DND-41 (cell line): ENCODE measurements at regions not wholly inside any gene's neighbourhood (a gene's known extent, or its start where the extent isn't known, plus 50 kb on each side); places are given as distances from the start of the nearest gene placed in this dataset.

Source experiments
- ATAC-seq: fragments of 200-7000 bp; cut with Tn5 transposase; 3 replicates; pipeline ENCODE4 v1.9.1; 2021; ENCODE audit warnings: low read depth; ENCODE audit not compliant: insufficient read depth
- DNase-seq: peaks from one replicate; pipeline ENCODE4 v3.0.0-alpha.2; 2020
- H2AFZ ChIP-seq: 2 replicates; pipeline ENCODE4 v1.6.0; 2012; ENCODE audit warnings: low read depth, low read length
- H3K27ac ChIP-seq: 2 replicates; pipeline ENCODE4 v1.5.1; 2012; ENCODE audit warnings: low read length, inconsistent platforms
- H3K27me3 ChIP-seq: fragments of 200-600 bp; sonication (generic); 2 replicates; pipeline ENCODE4 v1.6.0; 2012; ENCODE audit warnings: low read length, mild to moderate bottlenecking, inconsistent platforms; ENCODE audit not compliant: insufficient read depth, poor library complexity
- H3K36me3 ChIP-seq: 2 replicates; pipeline ENCODE4 v1.5.1; 2012; ENCODE audit warnings: low read length, inconsistent platforms; ENCODE audit not compliant: insufficient read depth
- H3K4me1 ChIP-seq: 2 replicates; pipeline ENCODE4 v1.5.1; 2012; ENCODE audit warnings: mild to moderate bottlenecking, low read length; ENCODE audit not compliant: insufficient read depth
- H3K4me2 ChIP-seq: 2 replicates; pipeline ENCODE4 v1.6.0; 2012; ENCODE audit warnings: mild to moderate bottlenecking, moderate library complexity, low read length, inconsistent platforms; ENCODE audit not compliant: insufficient read depth
- H3K4me3 ChIP-seq, 2 experiments: fragments of 200-600 bp in 1 of 2; shearing (Covaris generic) in 1 of 2; 2 replicates each; pipeline ENCODE4 v1.5.1; 2012 to 2016; ENCODE audit warnings: inconsistent platforms in 2 of 2, low read length in 2 of 2, mild to moderate bottlenecking in 2 of 2, low read depth in 1 of 2, moderate library complexity in 1 of 2
- H3K79me2 ChIP-seq: 2 replicates; pipeline ENCODE4 v1.6.0; 2012; ENCODE audit warnings: low read length, inconsistent platforms; ENCODE audit not compliant: insufficient read depth
- H3K9ac ChIP-seq: 2 replicates; pipeline ENCODE4 v1.6.0; 2012; ENCODE audit warnings: low read depth, mild to moderate bottlenecking, inconsistent platforms, low read length, moderate library complexity
- H3K9me3 ChIP-seq: 2 replicates; pipeline ENCODE4 v1.5.1; 2012; ENCODE audit warnings: low read length, moderate library complexity, mild to moderate bottlenecking, inconsistent platforms; ENCODE audit not compliant: insufficient read depth, severe bottlenecking
- H4K20me1 ChIP-seq: 2 replicates; pipeline ENCODE4 v1.6.0; 2012; ENCODE audit warnings: low read length; ENCODE audit not compliant: insufficient read depth
- EZH2 ChIP-seq: IDR thresholded peaks from 3 replicates; pipeline ENCODE4 v1.6.1; 2012; ENCODE audit warnings: borderline replicate concordance, low read depth, mild to moderate bottlenecking, moderate library complexity, low read length, inconsistent platforms; ENCODE audit not compliant: severe bottlenecking
- TF ChIP-seq, protein P1 (sequence below): IDR thresholded peaks from 2 replicates; pipeline ENCODE4 v1.5.1; 2012; ENCODE audit warnings: borderline replicate concordance, low read length, moderate library complexity, mild to moderate bottlenecking; ENCODE audit not compliant: poor library complexity, severe bottlenecking; ENCODE audit errors: extremely low read depth

DNA sequence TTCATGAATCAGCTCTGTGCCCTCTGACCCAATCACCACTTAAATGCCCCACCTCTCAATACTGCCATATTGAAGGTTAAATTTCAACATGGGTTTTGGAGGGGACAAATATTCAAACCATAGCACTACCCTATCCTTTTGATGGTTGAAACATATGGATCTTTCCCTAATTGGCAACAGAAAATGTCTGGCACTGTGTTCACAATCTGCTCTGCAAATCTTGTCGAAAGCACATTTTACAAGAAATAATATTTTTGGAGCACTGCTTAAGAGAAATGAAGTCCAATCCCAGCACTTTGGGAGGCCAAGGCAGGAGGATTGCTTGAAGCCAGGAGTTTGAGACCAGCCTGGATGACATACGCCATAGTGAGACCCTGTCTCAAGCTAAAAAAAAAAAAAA is 130.6 kb upstream of the FAM9C start:
- no peak overlapping the region for H3K9ac ChIP-seq
- DNase-seq (no peak), ATAC-seq (no peak)
- H2AFZ ChIP-seq: no peak overlapping the region
- TF ChIP-seq EZH2: no peak
- TF ChIP-seq, protein P1, sequence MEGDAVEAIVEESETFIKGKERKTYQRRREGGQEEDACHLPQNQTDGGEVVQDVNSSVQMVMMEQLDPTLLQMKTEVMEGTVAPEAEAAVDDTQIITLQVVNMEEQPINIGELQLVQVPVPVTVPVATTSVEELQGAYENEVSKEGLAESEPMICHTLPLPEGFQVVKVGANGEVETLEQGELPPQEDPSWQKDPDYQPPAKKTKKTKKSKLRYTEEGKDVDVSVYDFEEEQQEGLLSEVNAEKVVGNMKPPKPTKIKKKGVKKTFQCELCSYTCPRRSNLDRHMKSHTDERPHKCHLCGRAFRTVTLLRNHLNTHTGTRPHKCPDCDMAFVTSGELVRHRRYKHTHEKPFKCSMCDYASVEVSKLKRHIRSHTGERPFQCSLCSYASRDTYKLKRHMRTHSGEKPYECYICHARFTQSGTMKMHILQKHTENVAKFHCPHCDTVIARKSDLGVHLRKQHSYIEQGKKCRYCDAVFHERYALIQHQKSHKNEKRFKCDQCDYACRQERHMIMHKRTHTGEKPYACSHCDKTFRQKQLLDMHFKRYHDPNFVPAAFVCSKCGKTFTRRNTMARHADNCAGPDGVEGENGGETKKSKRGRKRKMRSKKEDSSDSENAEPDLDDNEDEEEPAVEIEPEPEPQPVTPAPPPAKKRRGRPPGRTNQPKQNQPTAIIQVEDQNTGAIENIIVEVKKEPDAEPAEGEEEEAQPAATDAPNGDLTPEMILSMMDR: no peak
- H4K20me1 ChIP-seq: no peaks in the 10 kb centered on the region
- no peaks in the 10 kb centered on the region for H3K36me3 ChIP-seq
- H3K4me3 ChIP-seq: no peak overlapping the region
- no peaks in the 10 kb centered on the region for H3K9me3 ChIP-seq
- H3K79me2 ChIP-seq: no peaks in the 10 kb centered on the region
- no peak overlapping the region for H3K4me2 ChIP-seq
- H3K27me3 ChIP-seq: no peaks in the 10 kb centered on the region
- peaks cover 32% of the 10 kb centered on the region for H3K4me1 ChIP-seq
- H3K27ac ChIP-seq: no peak overlapping the region

DNA sequence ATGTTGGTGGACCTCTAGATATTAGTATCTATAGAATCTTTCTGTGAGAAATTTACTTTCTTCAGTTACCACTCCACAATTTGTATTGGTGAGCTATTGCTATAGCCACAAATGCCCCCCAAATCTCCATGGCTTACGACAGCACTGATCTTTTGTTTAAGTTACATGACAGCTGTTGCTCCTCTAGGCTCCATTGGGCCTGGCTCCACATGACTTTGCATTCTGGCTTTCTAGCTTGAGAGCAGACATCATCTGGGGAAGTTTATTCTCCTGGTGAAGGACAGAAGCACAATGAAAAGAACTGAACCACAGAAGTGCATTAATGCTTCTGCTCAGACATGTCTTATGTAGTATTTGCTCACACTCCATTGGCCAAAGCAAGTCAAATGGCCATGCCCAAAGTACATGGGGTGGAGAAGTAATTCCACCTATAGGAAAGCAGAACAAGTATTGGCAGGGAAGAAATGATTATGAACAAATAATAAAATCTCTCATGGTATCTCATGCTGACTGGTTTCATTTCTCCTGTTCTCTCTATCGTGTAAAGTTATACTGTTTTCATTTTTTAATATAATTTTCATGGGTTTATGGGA is 126.6 kb upstream of the FAM9C start:
- ATAC-seq (no peak), DNase-seq (no peak)
- Histone ChIP-seq H3K9ac (no peak overlapping the region), H3K27ac (no peak overlapping the region), H3K79me2 (no peaks in the 10 kb centered on the region), H3K4me3 (no peak overlapping the region), H3K9me3 (no peaks in the 10 kb centered on the region), H3K4me2 (no peak overlapping the region), H4K20me1 (no peaks in the 10 kb centered on the region), H3K36me3 (no peaks in the 10 kb centered on the region), H2AFZ (no peak overlapping the region), H3K27me3 (no peaks in the 10 kb centered on the region), H3K4me1 (peaks cover 12% of the 10 kb centered on the region)
- TF ChIP-seq, protein P1: no peak
- no peak for TF ChIP-seq EZH2

DNA sequence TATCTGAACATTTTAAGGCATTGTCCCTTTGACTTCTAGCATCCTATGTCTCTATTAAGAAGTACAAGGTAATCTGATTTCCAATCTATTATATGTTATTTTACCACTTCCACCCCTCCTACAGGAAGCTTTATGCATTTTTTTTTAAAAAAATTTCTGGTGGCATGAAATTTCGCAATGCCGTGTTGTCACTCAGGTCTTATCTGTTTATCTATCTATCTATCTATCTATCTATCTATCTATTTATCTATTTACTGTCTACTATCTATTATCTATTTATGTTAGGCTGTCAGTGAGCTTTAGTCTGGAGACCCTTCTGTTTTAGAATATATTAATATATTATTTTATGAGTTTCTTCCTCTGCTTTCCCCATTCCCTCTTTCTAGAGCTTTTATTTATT is 125.3 kb upstream of the FAM9C start:
- Histone ChIP-seq H2AFZ (no peak overlapping the region), H3K36me3 (no peaks in the 10 kb centered on the region), H3K27ac (no peak overlapping the region), H3K27me3 (no peaks in the 10 kb centered on the region), H3K79me2 (no peaks in the 10 kb centered on the region), H3K4me3 (no peak overlapping the region), H3K4me2 (no peak overlapping the region), H3K9ac (no peak overlapping the region), H3K9me3 (no peaks in the 10 kb centered on the region), H4K20me1 (no peaks in the 10 kb centered on the region), H3K4me1 (peaks cover 12% of the 10 kb centered on the region)
- TF ChIP-seq, protein P1: no peak
- no peak for TF ChIP-seq EZH2
- no peak for ATAC-seq
- no peak for DNase-seq

DNA sequence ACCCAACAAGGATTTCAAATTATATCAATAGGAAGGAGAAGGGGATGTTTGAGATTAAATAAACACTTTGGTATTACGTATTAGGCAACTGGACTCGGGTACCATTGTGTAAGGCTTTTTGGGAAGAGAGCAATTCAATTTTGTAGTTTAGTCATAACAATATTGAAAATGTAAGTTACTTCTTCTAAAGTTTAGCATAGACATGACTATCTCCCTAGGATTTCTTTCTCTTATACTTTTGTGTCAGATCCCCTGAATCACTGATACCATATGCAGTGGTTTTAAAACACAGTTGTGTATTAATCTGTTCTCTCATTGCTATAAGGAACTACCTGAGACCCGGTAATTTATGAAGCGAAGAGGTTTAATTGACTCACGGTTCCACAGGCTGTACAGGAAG is 123.8 kb upstream of the FAM9C start:
- Histone ChIP-seq H3K79me2 (no peaks in the 10 kb centered on the region), H3K4me2 (no peak overlapping the region), H3K27me3 (no peaks in the 10 kb centered on the region), H3K4me3 (no peak overlapping the region), H3K9me3 (no peaks in the 10 kb centered on the region), H3K36me3 (no peaks in the 10 kb centered on the region), H3K4me1 (peaks cover 12% of the 10 kb centered on the region), H3K27ac (no peak overlapping the region), H3K9ac (no peak overlapping the region), H2AFZ (no peak overlapping the region), H4K20me1 (no peaks in the 10 kb centered on the region)
- no peak for TF ChIP-seq EZH2
- TF ChIP-seq, protein P1: no peak
- DNase-seq (no peak), ATAC-seq (no peak)
